Spleen (tissue), 11 donors: ENCODE measurements at regions not wholly inside any gene's neighbourhood (a gene's known extent, or its start where the extent isn't known, plus 50 kb on each side); places are given as distances from the start of the nearest gene placed in this dataset.

Source experiments
- DNase-seq: peaks from one replicate; pipeline ENCODE4 v3.0.0-alpha.2; 2020
- H3K27ac ChIP-seq, 8 donors: fragments of 200-600 bp; sonication (generic) in 7 of 8; 1 replicate in 4 of 8; 2 replicates in 4 of 8; pipeline versions ENCODE4 v1.5.0 to v1.8.0; 2016 to 2021; ENCODE audit warnings: inconsistent platforms in 4 of 8, mild to moderate bottlenecking in 4 of 8, moderate library complexity in 1 of 8
- H3K27me3 ChIP-seq, 7 donors: fragments of 200-600 bp; sonication (generic) in 6 of 7; replicated peaks in 1 of 7; 1 replicate in 4 of 7; 2 replicates in 3 of 7; pipeline versions ENCODE4 v1.5.0 to v1.8.0; 2016 to 2021; ENCODE audit warnings: inconsistent platforms in 3 of 7, mild to moderate bottlenecking in 1 of 7
- H3K36me3 ChIP-seq, 6 donors: fragments of 200-600 bp; sonication (generic) in 5 of 6; 1 replicate in 4 of 6; 2 replicates in 2 of 6; pipeline versions ENCODE4 v1.5.0 to v1.8.0; 2016 to 2021; ENCODE audit warnings: inconsistent platforms in 2 of 6
- H3K4me1 ChIP-seq, 6 donors: fragments of 200-600 bp; sonication (generic) in 5 of 6; 1 replicate in 3 of 6; 2 replicates in 3 of 6; pipeline versions ENCODE4 v1.5.0 to v1.8.0; 2016 to 2021; ENCODE audit warnings: inconsistent platforms in 3 of 6
- H3K4me3 ChIP-seq, 8 donors: fragments of 200-600 bp; sonication (generic) in 7 of 8; 1 replicate in 4 of 8; 2 replicates in 4 of 8; pipeline versions ENCODE4 v1.5.0 to v1.8.0; 2016 to 2021; ENCODE audit warnings: inconsistent platforms in 4 of 8, mild to moderate bottlenecking in 4 of 8, moderate library complexity in 2 of 8
- H3K9me3 ChIP-seq, 8 donors: fragments of 200-600 bp; sonication (generic) in 7 of 8; 1 replicate in 4 of 8; 2 replicates in 4 of 8; pipeline versions ENCODE4 v1.5.0 to v1.8.0; 2016 to 2021; ENCODE audit warnings: inconsistent platforms in 4 of 8
- CTCF ChIP-seq, 11 experiments: fragments of 200-600 bp in 7 of 11; fragments of 450-650 bp in 4 of 11; sonication (generic) in 4 of 11; IDR thresholded peaks in 8 of 11; conservative IDR thresholded peaks in 3 of 11; 1 replicate in 7 of 11; 2 replicates in 4 of 11; pipeline versions ENCODE4 v1.4.0 to v1.8.0; 2016 to 2021; ENCODE audit warnings: antibody characterized with exemption in 11 of 11, inconsistent platforms in 4 of 11, mild to moderate bottlenecking in 1 of 11
- POLR2A ChIP-seq, 3 donors: fragments of 450-650 bp; IDR thresholded peaks; one replicate each; pipeline ENCODE4 v1.5.1; 2017; ENCODE audit warnings: antibody characterized with exemption in 3 of 3, mild to moderate bottlenecking in 1 of 3
- POLR2AphosphoS5 ChIP-seq, 3 donors: sonication (generic); formaldehyde crosslinking; IDR thresholded peaks; one replicate each; pipeline ENCODE4 v1.5.1; 2017; ENCODE audit warnings: antibody characterized with exemption in 3 of 3
- WGBS, 5 donors: extraction: QIAGEN DNeasy Blood & Tissue Kit in 3 of 5; methylation state at CpG; one replicate each; pipeline versions ENCODE4 v1.1.5 to v1.1.7; 2013 to 2018; 5-methylcytosine and 5-hydroxymethylcytosine counted together
- intact Hi-C: fragments of 100-400 bp; cut with DNase I; formaldehyde crosslinking; loops from one replicate; pipeline ENCODE4 v1.15.0; 2023; ENCODE audit warnings: low total_unique reads
- donor health status: healthy with polysubstance abuse.
- donor health status: DM: no; HTN: no; CAD: no; lungs with moderate emphysema.
- donor health status: DM: no; HTN: no; CAD: no.
- donor health status: Bipolar disorder and iron deficiency.
- donor health status: healthy.
- donor health status: DM: no; HTN: no; CAD: no.
- donor health status: DM: yes; HTN: yes; CAD: no.

- intact Hi-C loops, result no loop called here
- H3K36me3 ChIP-seq, result no peaks in the 10 kb centered on the region
- no peaks in the 10 kb centered on the region for H3K4me1 ChIP-seq
- peaks cover 0 to 13% (median 0%) of the 10 kb centered on the region in 8 donors for H3K9me3 ChIP-seq
- DNase-seq, result no peak
- H3K27me3 ChIP-seq, result no peaks in the 10 kb centered on the region
- no peak for TF ChIP-seq POLR2A (IDR thresholded peaks at IDR 0.05)
- TF ChIP-seq CTCF (IDR thresholded peaks at IDR 0.05 in 8 of 11, conservative IDR thresholded peaks at IDR 0.05 in 3 of 11), result no peak
- no peak for TF ChIP-seq POLR2AphosphoS5 (IDR thresholded peaks at IDR 0.05)
- no peak overlapping the region for H3K27ac ChIP-seq
- WGBS, 5 donors, result 79 to 87% (median 82%) methylated on average over 5 to 7 of the region's 7 CpGs
- no peak overlapping the region for H3K4me3 ChIP-seq
Observed at GRCh38 chr6:82551831-82552230, 188.2 kb downstream of the TPBG start.

- no peak overlapping the region for H3K27ac ChIP-seq
- TF ChIP-seq POLR2A (IDR thresholded peaks at IDR 0.05), result no peak
- no peak for TF ChIP-seq POLR2AphosphoS5 (IDR thresholded peaks at IDR 0.05)
- TF ChIP-seq CTCF (IDR thresholded peaks at IDR 0.05 in 8 of 11, conservative IDR thresholded peaks at IDR 0.05 in 3 of 11), result no peak
- no peaks in the 10 kb centered on the region for H3K36me3 ChIP-seq
- 45 to 69% (median 55%) methylated on average over 2 of the region's 2 CpGs for WGBS, 5 donors
- no peak overlapping the region for H3K4me3 ChIP-seq
- no peaks in the 10 kb centered on the region for H3K27me3 ChIP-seq
- no peaks in the 10 kb centered on the region for H3K4me1 ChIP-seq
- peaks cover 0 to 10% (median 0%) of the 10 kb centered on the region in 8 donors for H3K9me3 ChIP-seq
- DNase-seq, result no peak
- intact Hi-C loops, result no loop called here
Observed at GRCh38 chr6:82553863-82554531, 190.4 kb downstream of the TPBG start.

GRCh38 chr6:82554666-82555065, 191.0 kb downstream of the TPBG start:
- 83 to 96% (median 90%) methylated on average over 1 of the region's 1 CpG for WGBS, 5 donors
- no peak for DNase-seq

More at GRCh38 chr6:82554666-82555065, 191.0 kb downstream of the TPBG start:
- Histone ChIP-seq H3K9me3 (peaks cover 0 to 6% (median 0%) of the 10 kb centered on the region in 8 donors), H3K4me1 (no peaks in the 10 kb centered on the region), H3K27ac (no peak overlapping the region), H3K36me3 (no peaks in the 10 kb centered on the region), H3K4me3 (no peak overlapping the region), H3K27me3 (no peaks in the 10 kb centered on the region)
- TF ChIP-seq CTCF (IDR thresholded peaks at IDR 0.05 in 8 of 11, conservative IDR thresholded peaks at IDR 0.05 in 3 of 11), result no peak
- TF ChIP-seq POLR2A (IDR thresholded peaks at IDR 0.05), result no peak
- TF ChIP-seq POLR2AphosphoS5 (IDR thresholded peaks at IDR 0.05), result no peak
- intact Hi-C loops, result no loop called here
